ENCODE measurements at regions not wholly inside any gene's neighbourhood (a gene's known extent, or its start where the extent isn't known, plus 50 kb on each side); places are given as distances from the start of the nearest gene placed in this dataset.

DNA sequence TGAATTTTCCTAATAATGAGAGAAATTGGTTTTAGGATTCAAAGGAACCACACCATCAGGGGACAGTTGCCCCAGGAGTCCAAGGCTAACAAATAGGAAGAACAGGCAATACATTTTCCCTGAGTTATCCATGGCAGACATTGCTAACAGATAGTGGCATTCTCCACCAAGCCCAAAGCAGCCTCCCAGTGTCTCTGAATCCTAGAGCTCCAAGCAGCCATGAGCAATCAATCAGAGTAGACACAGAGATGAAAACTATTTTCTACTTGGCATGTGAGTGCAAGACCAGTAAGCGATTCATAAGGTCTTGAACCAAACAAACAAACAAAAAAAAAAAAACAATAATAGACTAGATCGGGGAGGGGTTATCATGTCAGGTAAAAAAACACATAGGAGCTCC is 515.7 kb downstream of the MED13L start:
- intact Hi-C loops (cut with DNase I): no loop called here
- ATAC-seq (no peak), DNase-seq (no peak)
- no peaks in the 10 kb centered on the region for H3K9me3 ChIP-seq
- WGBS, 2 donors: 55 to 67% methylated on average over 2 of the region's 2 CpGs
- no peak overlapping the region for H3K27ac ChIP-seq
- TF ChIP-seq POLR2A (IDR thresholded peaks at IDR 0.05): no peak
- TF ChIP-seq, protein P1, sequence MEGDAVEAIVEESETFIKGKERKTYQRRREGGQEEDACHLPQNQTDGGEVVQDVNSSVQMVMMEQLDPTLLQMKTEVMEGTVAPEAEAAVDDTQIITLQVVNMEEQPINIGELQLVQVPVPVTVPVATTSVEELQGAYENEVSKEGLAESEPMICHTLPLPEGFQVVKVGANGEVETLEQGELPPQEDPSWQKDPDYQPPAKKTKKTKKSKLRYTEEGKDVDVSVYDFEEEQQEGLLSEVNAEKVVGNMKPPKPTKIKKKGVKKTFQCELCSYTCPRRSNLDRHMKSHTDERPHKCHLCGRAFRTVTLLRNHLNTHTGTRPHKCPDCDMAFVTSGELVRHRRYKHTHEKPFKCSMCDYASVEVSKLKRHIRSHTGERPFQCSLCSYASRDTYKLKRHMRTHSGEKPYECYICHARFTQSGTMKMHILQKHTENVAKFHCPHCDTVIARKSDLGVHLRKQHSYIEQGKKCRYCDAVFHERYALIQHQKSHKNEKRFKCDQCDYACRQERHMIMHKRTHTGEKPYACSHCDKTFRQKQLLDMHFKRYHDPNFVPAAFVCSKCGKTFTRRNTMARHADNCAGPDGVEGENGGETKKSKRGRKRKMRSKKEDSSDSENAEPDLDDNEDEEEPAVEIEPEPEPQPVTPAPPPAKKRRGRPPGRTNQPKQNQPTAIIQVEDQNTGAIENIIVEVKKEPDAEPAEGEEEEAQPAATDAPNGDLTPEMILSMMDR (IDR thresholded peaks at IDR 0.05): no peak
- no peak overlapping the region for H3K4me3 ChIP-seq
- no peaks in the 10 kb centered on the region for H3K36me3 ChIP-seq (replicated peaks in 1 of 2; ENCODE audit: insufficient read depth in 1 of 2, low read depth in 2 of 2)
- no peaks in the 10 kb centered on the region for H3K27me3 ChIP-seq
- H3K4me1 ChIP-seq: no peaks in the 10 kb centered on the region

DNA sequence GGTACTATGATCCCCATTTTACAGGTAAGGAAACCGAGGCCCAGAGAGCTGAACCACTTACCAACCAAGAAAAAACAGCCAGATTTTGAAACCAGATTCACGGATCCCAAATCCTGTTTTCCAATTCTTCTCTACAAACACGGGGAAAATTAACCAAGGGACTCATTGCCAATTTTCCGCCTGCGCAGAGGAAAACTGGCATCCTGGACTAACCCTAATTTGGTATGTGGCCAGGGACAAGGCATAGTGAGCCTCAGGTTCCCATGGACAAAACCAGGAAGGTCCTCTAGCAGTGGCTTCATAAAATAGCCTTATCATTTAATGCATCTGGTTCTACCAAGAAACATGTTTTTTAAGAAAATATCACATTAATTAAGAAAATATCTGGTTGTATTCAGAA is 517.3 kb downstream of the MED13L start:
- TF ChIP-seq, protein P1 (IDR thresholded peaks at IDR 0.05): no peak
- TF ChIP-seq POLR2A (IDR thresholded peaks at IDR 0.05): no peak
- intact Hi-C loops (cut with DNase I): no loop called here
- Histone ChIP-seq H3K27me3 (no peaks in the 10 kb centered on the region), H3K9me3 (no peaks in the 10 kb centered on the region), H3K4me3 (no peak overlapping the region), H3K4me1 (no peaks in the 10 kb centered on the region), H3K27ac (no peak overlapping the region), H3K36me3 (replicated peaks in 1 of 2; ENCODE audit: insufficient read depth in 1 of 2, low read depth in 2 of 2) (no peaks in the 10 kb centered on the region)
- no peak for ATAC-seq
- DNase-seq: no peak
- 62 to 67% methylated on average over 5 of the region's 5 CpGs for WGBS, 2 donors

DNA sequence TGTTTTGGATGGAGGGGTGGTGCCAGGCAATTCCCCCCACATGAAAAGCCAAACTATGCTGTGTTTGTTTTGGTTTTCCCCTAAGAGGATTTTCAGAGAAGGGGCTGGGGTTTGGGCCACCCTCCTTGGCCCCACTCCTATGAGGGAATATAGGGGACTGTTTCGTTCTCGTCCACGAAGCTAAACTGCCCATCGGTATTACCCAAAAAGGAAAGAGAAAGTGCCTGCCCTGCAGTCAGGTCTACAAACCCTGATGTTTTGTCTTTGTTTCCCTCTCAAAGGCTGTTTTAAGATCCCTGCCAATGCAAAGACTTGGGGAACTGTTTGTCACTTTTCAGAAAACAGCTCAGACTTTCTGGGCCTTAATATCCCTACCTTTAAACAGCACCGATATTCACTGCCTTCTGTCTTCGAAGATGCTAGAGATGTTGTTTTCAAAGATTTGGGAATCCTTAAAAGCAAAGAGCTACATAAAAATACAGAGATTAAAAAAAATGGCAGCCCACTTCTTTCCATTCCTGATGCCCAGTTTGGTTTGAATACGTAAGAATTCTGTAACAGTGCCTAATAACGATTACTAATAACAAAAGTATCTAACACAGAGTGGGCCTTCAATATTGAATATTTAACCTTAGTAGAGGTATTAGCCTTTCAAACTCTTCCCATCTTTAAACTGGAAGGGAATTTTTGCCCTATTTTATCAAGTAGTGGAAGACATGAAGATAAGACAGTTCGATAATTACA is 518.4 kb downstream of the MED13L start:
- no peak for DNase-seq
- TF ChIP-seq, protein P1 (IDR thresholded peaks at IDR 0.05): no peak
- no peak for TF ChIP-seq POLR2A (IDR thresholded peaks at IDR 0.05)
- H3K9me3 ChIP-seq: no peaks in the 10 kb centered on the region
- no peak overlapping the region for H3K27ac ChIP-seq
- no peaks in the 10 kb centered on the region for H3K27me3 ChIP-seq
- no peak overlapping the region for H3K4me3 ChIP-seq
- no peaks in the 10 kb centered on the region for H3K36me3 ChIP-seq (replicated peaks in 1 of 2; ENCODE audit: insufficient read depth in 1 of 2, low read depth in 2 of 2)
- WGBS, 2 donors: 68 to 70% methylated on average over 9 of the region's 9 CpGs
- intact Hi-C loops (cut with DNase I): no loop called here
- H3K4me1 ChIP-seq: no peaks in the 10 kb centered on the region
- no peak for ATAC-seq

DNA sequence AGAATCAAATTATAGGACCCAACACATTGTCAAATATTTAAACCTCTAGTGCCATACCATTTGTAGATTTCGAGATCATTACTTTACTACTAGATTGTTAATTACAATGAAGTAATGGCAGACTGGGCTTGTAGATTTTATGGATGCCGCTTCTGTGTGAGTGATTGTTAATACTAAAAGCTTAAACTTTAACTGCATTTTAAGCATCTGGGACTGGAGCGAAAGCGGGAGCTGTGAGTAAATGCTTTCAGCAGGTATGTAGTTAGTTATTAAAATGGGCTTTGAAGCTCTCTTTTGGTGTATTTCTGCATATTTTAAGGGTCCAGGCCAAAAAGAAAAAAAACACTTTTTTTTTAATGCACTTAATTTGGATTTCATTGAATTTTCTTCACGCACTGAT is 519.3 kb downstream of the MED13L start:
- intact Hi-C loops (cut with DNase I): no loop called here
- TF ChIP-seq, protein P1 (IDR thresholded peaks at IDR 0.05): no peak
- no peak for TF ChIP-seq POLR2A (IDR thresholded peaks at IDR 0.05)
- ATAC-seq (no peak), DNase-seq (no peak)
- no peaks in the 10 kb centered on the region for H3K36me3 ChIP-seq (replicated peaks in 1 of 2; ENCODE audit: insufficient read depth in 1 of 2, low read depth in 2 of 2)
- no peak overlapping the region for H3K4me3 ChIP-seq
- H3K27me3 ChIP-seq: no peaks in the 10 kb centered on the region
- H3K4me1 ChIP-seq: no peaks in the 10 kb centered on the region
- H3K27ac ChIP-seq: no peak overlapping the region
- 39 to 43% methylated on average over 5 of the region's 5 CpGs for WGBS, 2 donors
- no peaks in the 10 kb centered on the region for H3K9me3 ChIP-seq

DNA sequence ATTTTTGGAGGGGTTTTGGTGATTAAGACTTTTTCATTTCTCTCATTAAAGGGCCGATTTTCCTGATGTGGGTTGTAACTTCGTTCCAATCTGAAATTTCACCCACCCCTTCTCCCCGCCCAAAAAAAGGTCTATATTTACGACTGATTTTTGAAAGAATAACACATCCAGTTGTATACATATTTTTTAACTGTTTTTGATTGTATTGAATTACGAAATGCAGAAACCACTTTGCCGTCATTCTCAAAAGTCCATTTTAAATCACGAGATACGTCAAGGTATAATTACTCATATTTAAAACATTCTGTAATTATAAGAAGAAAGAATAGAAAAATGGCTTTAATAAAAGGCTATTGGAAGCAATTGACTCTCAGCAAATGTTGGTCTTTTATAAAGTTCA is 520.7 kb downstream of the MED13L start:
- ATAC-seq: no peak
- Histone ChIP-seq H3K27me3 (no peaks in the 10 kb centered on the region), H3K4me1 (no peaks in the 10 kb centered on the region), H3K9me3 (no peaks in the 10 kb centered on the region), H3K27ac (no peak overlapping the region), H3K36me3 (replicated peaks in 1 of 2; ENCODE audit: insufficient read depth in 1 of 2, low read depth in 2 of 2) (no peaks in the 10 kb centered on the region), H3K4me3 (no peak overlapping the region)
- no peak for DNase-seq
- TF ChIP-seq, protein P1 (IDR thresholded peaks at IDR 0.05): no peak
- no peak for TF ChIP-seq POLR2A (IDR thresholded peaks at IDR 0.05)
- 53 to 58% methylated on average over 8 of the region's 8 CpGs for WGBS, 2 donors
- intact Hi-C loops (cut with DNase I): no loop called here
